ENCODE measurements at regions not wholly inside any gene's neighbourhood (a gene's known extent, or its start where the extent isn't known, plus 50 kb on each side); places are given as distances from the start of the nearest gene placed in this dataset.
"Not testable (repeated sequence)": the region's sequence is repeated elsewhere in the genome, so short reads cannot be mapped to it uniquely, and the experiment has no call there.

DNA sequence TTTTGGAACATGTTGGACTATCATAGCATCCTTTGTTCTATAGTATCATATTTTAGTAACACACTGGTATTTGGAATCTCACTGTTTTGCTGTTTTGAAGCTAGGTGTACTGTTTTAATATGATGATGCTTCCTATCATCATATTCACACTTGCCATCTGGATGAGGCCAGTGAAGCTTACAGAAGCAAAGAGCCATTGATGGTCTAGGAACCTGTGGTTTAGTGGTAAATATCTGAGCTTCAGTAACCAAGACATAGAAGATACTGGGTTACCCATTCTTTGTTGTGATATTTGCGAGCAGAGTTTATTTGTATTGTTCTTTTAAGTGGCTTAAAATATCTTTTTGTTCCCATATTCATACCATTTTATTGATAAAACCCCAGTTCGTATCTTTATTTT lies 304.1 kb downstream of the SATB1 start:
- DNase-seq: no peak

DNA sequence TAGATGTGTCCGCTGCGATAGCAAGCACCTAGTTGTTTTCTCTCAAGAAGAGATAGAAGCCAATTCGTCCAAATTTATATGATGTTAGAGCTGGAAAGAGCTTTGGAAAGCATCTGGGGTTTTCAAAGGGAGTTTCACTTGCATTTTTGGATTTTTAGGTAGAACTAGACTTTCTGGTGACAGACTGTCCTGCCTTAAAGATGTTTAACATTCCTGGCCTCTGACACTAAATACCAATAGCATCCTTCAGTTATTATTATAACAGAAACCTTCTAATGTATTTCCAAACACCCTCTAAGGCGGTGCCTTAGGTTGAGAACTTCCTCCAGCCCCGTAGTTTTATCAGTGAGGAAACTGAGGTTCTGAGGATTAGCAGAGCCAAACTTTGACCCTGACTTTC lies 305.3 kb downstream of the SATB1 start:
- DNase-seq: no peak

DNA sequence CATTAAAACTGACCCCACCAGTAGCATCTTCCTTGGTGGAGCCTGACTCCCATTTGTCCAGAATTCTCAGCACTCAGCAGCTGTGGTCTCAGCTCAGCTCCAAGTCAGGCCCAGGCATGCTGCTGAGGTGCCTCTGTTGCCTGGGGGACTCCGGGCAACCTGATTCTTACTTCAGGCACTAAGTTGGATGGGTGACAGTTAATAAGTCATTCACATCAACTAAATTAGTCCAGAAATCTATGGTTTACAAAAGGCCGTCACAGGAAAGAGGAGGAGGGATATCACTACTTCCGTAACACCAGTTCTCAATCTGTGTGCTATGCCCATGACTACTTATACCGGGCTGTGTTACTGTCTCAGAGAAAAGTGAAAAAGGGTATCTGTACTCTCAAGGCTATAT lies 310.2 kb downstream of the SATB1 start:
- DNase-seq: no peak

DNA sequence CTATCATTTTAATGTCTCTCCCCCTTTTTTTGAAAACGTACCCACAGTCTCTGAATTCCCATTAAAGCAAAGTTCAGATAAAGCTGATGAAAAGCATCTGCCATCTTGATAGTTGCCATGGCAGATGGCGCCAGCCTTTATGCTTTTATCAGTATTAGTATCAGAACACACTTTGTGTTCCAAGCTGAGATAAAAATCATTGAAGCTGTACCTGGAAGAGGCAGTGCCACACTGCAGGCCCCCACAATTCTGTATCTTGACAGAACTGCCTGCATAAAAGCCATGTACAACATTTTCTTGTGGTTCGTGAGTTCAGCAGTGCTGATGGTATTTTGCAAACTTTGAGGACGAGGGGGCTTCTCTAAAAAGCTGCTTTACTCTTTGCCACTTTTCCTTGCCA lies 311.7 kb downstream of the SATB1 start:
- no peak for DNase-seq

DNA sequence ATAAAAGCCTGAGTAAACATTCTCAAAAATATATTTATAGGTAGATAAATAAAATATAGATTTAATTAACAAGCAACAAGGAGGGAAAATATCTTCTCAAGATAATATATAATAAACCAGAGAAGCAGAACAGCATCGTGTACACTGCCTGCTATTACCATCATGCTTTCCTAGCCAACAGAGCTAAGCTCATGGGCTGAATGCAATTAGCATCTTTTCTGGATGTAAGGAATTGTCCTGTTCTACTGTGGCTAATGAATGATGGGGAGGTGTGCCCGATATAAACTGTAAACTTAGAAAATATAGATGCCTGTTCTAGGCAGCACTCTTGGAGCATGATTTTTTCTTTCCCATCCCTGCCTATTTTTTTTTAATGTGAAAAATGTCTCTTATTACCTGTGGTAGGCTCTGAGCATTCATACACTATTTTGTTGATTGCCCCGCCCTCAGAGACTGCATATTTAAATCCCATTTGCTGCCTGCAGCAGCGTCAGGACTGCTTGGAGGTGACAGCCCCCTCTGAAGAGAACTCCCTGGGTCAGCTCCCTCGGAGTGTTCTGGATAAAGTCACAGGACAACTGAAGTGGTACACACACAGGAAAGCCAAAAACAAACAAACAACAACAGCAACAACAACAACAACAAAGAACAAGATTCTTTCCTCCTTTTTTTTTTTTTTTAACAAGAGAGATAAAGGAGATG lies 312.3 kb downstream of the SATB1 start:
- no peak for DNase-seq

DNA sequence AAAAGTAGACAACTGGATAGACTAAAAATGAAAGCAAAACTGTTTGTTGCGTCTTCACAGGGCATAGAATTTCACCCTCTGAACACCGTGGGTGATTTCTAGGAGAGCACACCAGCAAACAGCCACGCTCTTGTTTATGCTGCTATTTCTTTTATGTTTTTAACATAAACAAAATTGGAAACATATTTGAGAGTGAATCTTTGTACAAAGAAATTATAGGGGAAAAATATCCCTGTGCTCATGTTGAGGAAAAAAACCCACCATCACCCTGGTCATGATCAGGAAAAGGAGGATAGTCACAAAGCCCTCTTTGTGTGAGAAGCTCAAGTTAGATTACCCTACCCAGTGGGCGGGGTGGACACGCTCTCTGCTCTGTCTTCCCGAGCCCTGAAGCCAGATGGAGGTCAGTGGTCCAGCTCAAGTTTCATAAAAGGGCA lies 313.3 kb downstream of the SATB1 start:
- peak in 1 of 2 donors; percentile 78 for DNase-seq

DNA sequence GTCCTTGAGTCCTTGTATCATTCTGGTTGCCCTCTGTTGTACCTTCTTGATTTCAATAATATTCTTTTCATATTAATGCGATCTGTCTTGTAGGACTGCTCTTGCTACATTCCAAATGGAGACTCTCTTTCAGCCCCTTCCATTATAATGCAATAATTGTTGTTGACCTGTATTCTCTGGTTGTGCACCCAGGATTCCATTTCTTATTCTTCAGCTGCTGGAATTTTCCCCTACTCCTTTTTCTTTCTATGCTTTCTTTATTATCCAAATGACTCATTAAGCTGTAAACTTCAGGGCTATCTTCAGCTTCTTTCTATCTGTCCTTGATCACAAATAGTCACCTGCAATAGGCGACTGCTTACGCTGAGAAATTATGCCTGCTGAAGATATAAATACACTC lies 321.5 kb downstream of the SATB1 start:
- DNase-seq: no peak

DNA sequence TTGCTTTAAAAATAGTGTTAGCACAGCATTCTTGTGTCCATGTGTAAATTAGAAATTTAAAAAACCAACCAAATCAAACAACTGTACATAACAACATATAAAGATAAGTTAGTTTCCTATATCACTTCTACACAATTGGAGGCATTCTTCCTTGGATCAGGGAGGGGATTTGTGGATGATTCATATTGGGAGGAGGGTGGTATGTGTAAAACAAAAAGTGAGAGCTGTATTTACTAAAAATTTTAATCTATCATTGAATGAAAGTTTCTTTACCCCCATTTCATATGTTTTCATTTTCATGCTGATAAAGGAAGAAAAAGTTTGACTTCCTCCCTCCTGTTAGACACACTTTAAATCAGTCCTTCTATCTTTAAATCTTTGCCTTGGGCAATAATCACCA lies 325.0 kb downstream of the SATB1 start:
- DNase-seq: no peak

DNA sequence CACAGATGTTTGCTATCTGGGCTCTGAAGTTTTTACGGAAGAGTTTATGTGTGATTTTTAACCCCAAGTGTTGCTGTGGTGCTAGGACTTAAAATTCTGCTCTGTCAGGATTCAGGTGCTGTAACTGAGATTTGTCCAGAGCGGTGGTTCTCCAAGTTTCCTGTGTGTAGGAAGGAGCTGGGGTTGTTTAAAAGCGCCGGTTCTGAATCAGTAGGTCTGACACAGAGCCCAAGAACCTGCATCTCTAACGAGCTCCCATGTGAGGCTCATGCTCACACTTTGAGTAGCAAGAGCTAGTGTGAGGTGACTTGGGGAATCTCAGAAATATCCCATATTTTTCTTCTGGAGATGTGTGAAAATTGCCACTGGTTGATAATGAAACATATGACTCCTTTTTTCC lies 325.5 kb downstream of the SATB1 start:
- DNase-seq: no peak

DNA sequence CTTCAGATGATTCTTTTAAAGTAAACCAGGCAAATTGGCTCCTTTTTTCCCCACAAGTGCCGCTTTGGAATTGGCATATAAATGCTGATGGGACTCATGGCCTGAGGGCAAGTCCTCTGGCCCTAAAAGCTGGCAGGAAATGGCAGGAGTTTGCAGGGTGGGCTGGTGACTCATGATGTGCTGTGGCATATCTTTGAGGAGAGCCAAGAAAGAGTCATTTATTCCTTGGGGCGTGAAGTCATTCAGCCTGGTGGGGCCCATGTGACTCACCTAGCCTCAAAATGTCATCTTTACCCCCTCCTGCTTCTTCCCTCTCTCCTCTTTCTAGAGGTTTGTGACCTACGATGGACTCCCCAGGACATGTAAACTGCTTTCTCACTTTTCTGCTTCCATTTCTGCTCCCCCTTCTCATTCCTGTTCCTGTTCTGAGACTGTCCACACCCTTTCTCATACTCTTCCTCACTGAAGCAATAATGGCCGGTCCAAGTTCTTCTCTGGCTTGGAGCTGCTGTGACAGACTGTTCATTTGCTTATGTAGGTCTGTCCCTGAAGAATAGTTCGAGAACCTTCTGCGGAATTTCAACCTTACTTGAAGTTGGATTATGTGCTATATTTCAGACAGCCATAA lies 326.1 kb downstream of the SATB1 start:
- peak in 1 of 2 donors; percentile 90 for DNase-seq

DNA sequence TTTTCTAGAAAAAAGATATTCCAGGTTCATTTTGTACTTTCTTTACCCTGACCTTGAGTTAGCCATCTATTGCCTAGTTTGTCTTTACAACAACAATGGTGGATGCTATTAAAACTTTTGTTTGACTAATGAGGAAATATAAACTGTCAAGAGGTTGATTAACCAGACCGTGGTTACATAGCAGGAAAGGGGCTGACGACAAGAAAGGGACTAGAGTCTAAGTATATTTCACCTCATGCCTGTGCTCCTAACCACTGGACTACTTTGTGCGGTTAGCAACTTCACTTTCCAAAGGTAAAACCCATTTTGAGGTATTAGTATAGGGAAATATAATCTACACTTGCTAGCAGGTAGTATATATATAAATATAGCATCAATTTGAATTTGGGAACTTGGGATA lies 327.1 kb downstream of the SATB1 start:
- no peak for DNase-seq

DNA sequence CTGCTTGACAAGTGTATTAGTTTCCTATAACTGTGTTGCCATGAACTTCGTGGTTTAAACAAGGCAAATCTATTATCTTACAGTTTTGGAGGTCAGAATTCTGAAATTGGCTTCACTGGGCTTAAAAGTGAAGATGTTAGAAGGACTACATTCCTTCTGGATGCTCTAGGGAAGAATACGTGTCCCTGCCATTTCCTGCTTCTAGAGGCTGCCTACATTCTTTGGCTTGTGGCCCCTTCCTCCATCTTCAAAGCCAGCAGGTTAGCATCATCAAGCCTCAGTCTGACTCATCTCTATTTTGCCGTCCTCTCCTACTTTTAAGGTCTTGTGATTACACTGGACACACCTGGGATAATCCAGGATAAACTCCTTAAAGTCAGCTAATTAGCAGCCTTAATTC lies 327.7 kb downstream of the SATB1 start:
- DNase-seq: no peak

DNA sequence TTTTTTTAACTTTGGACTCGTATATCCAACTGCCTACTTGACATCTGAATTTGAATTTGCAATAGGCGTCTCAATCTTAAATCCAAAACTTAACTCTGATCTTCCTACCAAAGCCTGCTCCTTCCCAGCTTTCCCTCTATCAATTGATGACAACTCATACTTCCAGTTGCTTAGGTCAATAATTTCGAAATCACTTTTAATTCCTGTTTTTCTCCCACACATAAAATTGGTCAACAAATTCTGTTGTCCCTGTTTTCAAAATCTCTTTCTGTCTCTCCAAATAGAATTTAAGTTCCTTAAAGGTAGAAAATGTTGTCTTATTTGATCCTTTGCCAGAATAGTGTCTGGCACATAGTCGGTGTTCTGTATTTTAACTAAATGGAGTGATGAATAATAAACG lies 332.4 kb downstream of the SATB1 start:
- DNase-seq: no peak

DNA sequence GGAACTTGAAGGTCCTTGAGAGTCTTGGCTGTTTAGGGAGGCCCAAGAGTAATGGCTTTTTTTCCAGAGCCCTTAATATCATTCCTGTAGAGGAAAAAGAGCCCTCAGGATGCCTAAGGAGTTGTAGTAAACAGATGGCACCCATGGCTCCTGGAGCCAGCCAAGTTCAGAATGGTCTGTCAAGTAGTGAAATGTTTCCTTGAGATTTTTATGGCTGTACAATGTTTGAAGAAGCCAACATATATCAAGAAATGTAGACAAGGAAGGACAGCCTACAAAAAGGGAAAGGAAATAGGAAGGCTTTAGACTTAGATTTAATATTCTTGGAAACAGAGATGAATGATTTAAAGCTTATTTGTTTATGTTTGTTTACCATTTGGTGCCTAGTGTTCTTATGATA lies 334.8 kb downstream of the SATB1 start:
- no peak for DNase-seq

DNA sequence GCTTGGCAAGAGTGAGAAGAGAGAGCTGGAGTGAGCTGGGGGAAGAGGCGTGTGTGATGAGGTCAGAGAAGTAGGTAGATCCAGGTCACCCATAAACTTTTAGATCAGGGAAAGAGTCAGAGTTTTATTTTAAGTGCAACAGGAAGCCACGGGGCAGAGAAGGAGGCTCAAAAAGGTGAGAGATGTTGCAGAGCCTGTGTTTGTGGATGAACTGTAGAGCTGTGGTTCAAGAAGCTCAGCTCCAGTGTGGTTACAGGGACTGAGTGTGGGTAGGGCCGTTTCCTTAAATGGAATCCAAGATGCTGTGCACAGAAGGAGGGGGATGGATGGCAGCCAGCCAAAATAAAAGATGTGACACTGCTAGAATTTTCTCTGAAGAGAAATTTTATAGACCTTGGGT lies 337.2 kb downstream of the SATB1 start:
- peak in 1 of 2 donors; percentile 48 for DNase-seq

DNA sequence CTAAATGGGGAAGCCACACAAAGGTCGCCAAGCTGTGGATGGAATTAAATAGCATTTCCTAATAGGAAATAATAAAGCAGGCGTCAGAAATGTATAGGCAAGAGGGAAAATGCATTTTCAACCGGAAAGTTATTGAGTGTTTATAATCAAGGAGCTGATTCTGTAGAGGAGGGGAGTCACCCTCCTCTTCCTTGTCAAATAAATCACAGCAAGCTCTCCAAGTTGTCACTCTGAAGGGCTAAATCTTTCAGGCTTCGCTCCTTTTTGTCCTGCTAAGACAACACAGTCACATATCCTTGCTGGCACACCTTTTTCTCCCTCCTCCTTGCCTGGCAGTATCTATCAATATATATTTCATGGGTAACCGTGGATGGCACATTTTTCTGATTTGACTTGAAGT lies 338.4 kb downstream of the SATB1 start:
- no peak for DNase-seq

DNA sequence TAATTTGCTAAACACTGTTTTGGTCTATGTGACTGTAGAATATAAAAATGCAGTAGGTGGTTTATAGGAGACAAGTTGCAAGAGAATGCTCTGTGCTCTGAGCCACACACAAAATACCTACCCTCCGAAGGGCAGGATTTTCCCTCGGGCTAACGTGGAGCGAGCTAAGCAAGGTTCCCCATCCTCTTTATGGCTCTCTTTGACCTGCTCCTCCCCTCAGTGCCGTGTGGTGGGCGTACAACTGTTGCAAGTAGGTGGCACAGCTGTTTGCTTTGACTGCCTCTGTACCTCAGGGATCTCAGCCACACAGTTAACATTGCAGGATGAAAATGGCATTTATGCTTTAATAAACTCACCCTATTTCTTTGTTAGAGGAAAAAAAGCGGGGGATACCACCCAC lies 339.1 kb downstream of the SATB1 start:
- no peak for DNase-seq

DNA sequence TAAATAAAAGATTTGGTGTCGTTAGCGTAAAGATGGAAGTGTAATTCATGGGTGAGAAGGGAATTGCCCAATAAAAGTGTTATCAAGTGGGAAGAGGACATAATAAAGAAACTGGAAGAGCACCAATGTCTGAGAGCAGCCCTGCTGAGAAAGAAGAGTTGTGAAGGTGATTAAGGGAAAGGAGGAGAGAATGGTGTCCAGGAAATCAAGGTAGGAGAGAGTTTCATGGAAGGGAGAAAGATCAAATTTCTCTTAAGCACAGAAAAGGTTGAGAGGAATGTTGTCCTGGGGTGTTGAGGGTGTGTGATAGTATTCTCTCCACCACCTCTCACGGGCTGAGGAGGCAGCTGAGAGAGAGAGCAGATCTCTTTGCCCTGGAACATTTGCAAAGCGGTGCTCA lies 339.7 kb downstream of the SATB1 start:
- no peak for DNase-seq

DNA sequence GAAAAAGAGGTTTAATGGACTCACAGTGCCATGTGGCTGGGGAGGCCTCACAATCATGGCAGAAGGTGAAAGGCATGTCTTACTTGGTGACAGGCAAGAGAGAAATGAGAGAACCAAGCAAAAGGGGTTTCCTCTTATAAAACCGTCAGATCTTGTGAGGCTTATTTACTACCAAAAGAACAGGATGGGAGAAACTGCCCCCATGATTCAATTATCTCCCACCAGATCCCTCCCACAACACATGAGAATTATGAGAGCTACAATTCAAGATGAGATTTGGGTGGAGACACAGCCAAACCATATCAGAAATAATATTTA lies 340.8 kb upstream of the TBC1D5 start:
- not testable (repeated sequence) for DNase-seq

DNA sequence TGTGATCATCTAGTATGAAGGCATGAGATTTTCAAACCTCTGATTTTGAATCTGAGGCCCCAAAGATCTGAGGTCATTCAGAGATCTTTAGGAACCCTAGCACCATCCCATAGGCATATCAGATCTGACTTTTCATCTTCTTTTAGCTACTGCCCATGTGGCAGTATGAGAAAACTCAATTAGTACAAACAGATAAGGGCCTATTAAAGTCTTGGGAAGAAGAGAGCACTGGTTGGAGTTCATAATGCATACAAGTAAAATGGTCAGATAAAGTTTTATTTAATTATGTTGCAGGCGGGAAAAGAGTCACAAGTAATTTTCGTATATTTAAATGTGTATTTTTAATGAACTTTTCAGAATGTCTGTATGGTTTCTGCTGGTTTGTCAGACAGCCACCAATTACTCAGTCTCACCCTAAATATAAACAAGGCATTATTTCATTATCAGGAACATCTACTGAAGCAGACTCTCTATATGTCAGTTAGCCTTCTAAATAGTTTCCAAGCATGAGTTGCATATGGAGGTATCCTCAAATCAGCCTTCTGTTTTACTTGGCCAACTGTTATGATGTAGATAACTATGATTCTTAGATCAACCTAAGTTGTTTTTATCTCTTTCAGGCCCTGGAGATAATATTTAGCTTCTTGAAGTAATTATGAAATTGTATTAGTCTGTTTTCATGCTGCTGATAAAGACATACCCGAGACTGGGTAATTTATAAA lies 340.3 kb upstream of the TBC1D5 start:
- no peak for DNase-seq

DNA sequence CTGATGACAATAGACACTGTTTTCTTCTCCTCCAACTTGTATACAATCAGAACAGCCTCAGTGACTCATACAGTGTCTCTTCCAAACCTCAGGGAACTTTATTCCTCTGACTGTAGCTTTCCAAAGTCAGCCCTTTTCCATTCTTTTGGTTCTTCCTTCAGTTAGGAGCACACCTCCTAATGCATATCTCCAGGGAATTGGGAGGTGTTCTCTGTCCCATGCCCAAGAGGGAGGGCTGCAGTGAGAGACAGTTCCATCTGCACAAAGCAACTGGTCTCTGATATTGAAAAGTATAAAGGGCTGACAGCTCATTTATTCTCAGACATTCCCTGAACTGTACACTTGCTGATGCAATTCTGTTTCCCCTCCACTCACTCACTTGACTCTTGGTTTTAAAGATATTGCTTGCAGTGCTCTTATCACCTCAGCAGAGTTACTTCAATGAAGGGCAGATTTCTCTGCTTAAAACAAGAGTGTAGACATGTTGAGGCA lies 337.8 kb upstream of the TBC1D5 start:
- no peak for DNase-seq

DNA sequence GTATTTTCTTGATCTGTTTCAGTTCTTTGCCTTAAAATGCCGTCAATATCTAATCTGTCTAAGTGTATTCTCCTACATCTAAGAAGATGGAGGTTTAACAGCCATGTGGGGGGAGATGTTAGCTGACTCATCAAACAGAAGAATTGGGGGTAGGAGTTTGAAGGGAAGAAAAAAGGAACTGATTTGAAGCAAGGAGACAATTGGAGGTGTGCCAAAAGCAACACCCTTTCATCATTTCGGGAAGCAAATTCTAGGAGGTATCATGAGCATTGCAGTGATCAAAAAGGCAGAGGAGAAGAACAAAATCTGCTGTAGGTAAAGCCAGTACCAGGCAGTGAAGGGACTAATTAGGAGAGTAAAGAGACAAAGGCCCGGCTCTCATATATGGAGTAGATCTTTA lies 337.3 kb upstream of the TBC1D5 start:
- peak in 1 of 2 donors; percentile 93 for DNase-seq

DNA sequence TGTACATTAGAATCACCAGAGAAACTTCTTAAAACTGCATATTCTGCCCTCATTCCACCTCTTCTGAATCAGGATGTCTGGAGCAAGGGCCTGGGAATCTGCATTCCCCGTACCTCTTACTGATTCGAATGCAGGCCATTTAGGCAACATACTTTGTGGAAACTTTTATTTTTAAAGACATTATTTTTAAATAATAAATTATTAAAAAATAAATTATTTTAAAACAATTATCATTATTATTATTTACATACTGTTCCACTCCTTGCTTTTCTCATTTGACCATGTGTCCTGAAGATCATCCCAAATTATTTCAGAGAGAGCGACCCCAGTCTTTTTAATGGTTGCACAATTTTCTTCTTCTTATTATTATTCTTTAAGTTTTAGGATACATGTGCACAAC lies 336.6 kb upstream of the TBC1D5 start:
- DNase-seq: no peak

DNA sequence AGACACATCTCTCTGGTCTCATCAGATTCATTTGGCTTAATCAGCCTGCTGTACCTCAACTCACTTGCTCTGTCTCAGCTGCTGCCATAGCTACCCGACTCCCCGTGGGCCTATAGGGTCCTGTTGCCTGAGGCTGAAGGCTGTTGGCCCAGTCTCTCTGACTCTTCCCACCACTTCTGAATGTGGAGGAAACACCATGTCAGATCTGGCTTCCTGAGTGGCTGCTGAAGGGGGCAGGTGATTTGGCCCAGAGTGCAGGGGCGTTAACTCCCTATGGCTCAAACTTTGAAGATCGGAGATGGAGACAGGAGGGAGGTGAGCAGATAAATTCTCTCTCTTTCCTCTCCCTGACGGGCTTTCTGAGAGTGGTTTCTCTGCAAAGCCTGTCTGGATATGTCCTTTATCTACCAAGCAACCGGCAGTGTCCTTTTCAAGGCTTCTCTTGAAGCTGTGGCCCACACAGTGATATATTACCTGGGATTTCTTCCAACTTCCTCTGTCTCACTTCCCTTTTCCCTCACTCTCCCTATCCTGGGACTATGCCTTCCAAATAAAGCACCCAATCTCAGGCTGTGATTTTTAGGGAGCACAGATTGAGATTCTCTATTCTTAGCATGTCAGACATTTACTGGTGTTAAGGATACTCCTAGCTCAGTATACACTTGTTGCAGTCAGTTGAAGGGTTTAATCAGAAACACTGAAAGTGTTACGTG lies 334.9 kb upstream of the TBC1D5 start:
- peak in 1 of 2 donors; percentile 35 for DNase-seq

Data from bone marrow (tissue), 2 donors.